HepG2 (cell line): ENCODE measurements at regions not wholly inside any gene's neighbourhood (a gene's known extent, or its start where the extent isn't known, plus 50 kb on each side); places are given as distances from the start of the nearest gene placed in this dataset.

Experiments used
- ATAC-seq: fragments of 200-7000 bp; cut with Tn5 transposase; 3 replicates; pipeline ENCODE4 v1.9.1; 2020; ENCODE audit warnings: mild to moderate bottlenecking, moderate library complexity
- BruUV-seq: library from RNA; stranded (reverse); fragments of 400-500 nt; replicated peaks from 2 replicates; lab custom pipeline; 2021; lab: Mats Ljungman, UMichigan
- CTCF ChIA-PET: fragments of 300-600 bp; formaldehyde crosslinking; extraction: SDS; loops from one replicate; lab custom pipeline; 2021; ENCODE audit warnings: low total read pairs, inconsistent platforms, low intra/inter-chr PET ratio; lab: Yijun Ruan, JAX
- POLR2A ChIA-PET: fragments of 350-600 bp; sonication (Branson Sonifier 250); formaldehyde crosslinking; loops from one replicate; lab custom pipeline; 2020; ENCODE audit warnings: antibody characterized with exemption, inconsistent platforms; lab: Yijun Ruan, JAX
- DNase-seq: peaks from one replicate; pipeline ENCODE4 v3.0.0-alpha.2; 2015; ENCODE audit warnings: low spot score
- FAIRE-seq: peaks from 3 replicates; lab custom pipeline; 2011; peaks lifted over from hg19 to GRCh38; lab: Jason Lieb, UNC
- H2AFZ ChIP-seq: one replicate; pipeline ENCODE4 v1.6.1; 2011; ENCODE audit warnings: low read length, inconsistent platforms
- H3K27ac ChIP-seq: fragments of 300-600 bp; 3 replicates; pipeline ENCODE4 v1.8.0; 2011; ENCODE audit warnings: mixed run types, mild to moderate bottlenecking, mixed read lengths, low read length, inconsistent platforms; ENCODE audit not compliant: insufficient read depth; ENCODE audit errors: extremely low read length
- H3K27me3 ChIP-seq, 2 experiments: fragments of 200-600 bp in 1 of 2; 2 replicates in 1 of 2; 3 replicates in 1 of 2; pipeline versions ENCODE4 v1.6.0 to v1.8.0; 2011; ENCODE audit warnings: low read length in 2 of 2, mild to moderate bottlenecking in 2 of 2, moderate library complexity in 2 of 2, inconsistent platforms in 1 of 2; ENCODE audit not compliant: insufficient read depth in 2 of 2, control insufficient read depth in 1 of 2
- H3K36me3 ChIP-seq, 2 experiments: fragments of 200-600 bp in 1 of 2; replicated peaks in 1 of 2; 2 replicates in 1 of 2; 3 replicates in 1 of 2; pipeline versions ENCODE4 v1.5.1 to v1.8.0; 2011; ENCODE audit warnings: low read length in 2 of 2, inconsistent platforms in 1 of 2; ENCODE audit not compliant: insufficient read depth in 2 of 2, control insufficient read depth in 1 of 2
- H3K4me1 ChIP-seq: 2 replicates; pipeline ENCODE4 v1.5.1; 2012; ENCODE audit warnings: low read length, inconsistent platforms; ENCODE audit not compliant: insufficient read depth
- H3K4me2 ChIP-seq: 2 replicates; pipeline ENCODE4 v1.6.0; 2011; ENCODE audit warnings: low read depth, low read length, inconsistent platforms
- H3K4me3 ChIP-seq, 3 experiments: fragments of 200-600 bp in 1 of 3; sonication (generic), shearing (Covaris generic) in 1 of 3; replicated peaks in 1 of 3; 2 replicates each; pipeline ENCODE4 v1.5.1; 2011 to 2016; ENCODE audit warnings: low read length in 3 of 3, inconsistent platforms in 2 of 3, low read depth in 2 of 3, mild to moderate bottlenecking in 2 of 3, control low read depth in 1 of 3, mixed read lengths in 1 of 3; ENCODE audit not compliant: insufficient read depth in 1 of 3
- H3K79me2 ChIP-seq: one replicate; pipeline ENCODE4 v1.6.1; 2011; ENCODE audit warnings: low read length, inconsistent platforms; ENCODE audit not compliant: insufficient read depth
- H3K9ac ChIP-seq: 2 replicates; pipeline ENCODE4 v1.6.0; 2011; ENCODE audit warnings: mild to moderate bottlenecking, low read depth, low read length, inconsistent platforms; ENCODE audit not compliant: insufficient read depth
- H3K9me3 ChIP-seq: 2 replicates; pipeline ENCODE4 v1.5.1; 2012; ENCODE audit warnings: mild to moderate bottlenecking, low read length
- H4K20me1 ChIP-seq: 2 replicates; pipeline ENCODE4 v1.6.0; 2011; ENCODE audit warnings: inconsistent platforms, mild to moderate bottlenecking, low read length, moderate library complexity; ENCODE audit not compliant: insufficient read depth
- ATF7 ChIP-seq, 2 experiments: fragments of 450-650 bp in 1 of 2; sonication (generic) in 1 of 2; formaldehyde crosslinking in 1 of 2; IDR thresholded peaks; 2 replicates each; pipeline versions ENCODE4 v1.4.0 to v1.6.1; 2016 to 2020; ENCODE audit warnings: antibody characterized with exemption in 1 of 2, mild to moderate bottlenecking in 1 of 2, missing genetic modification reagents in 1 of 2
- LRRFIP1 ChIP-seq: sonication (generic); formaldehyde crosslinking; conservative IDR thresholded peaks from 2 replicates; pipeline ENCODE4 v1.4.0; 2020; ENCODE audit warnings: missing genetic modification reagents
- NCOA1 ChIP-seq: sonication (generic); formaldehyde crosslinking; IDR thresholded peaks from 2 replicates; pipeline ENCODE4 v1.9.0; 2021; ENCODE audit warnings: missing genetic modification reagents
- PAF1 ChIP-seq: IDR thresholded peaks from 2 replicates; pipeline ENCODE4 v1.6.1; 2016; ENCODE audit warnings: missing genetic modification reagents, missing compliant biosample characterization
- SALL1 ChIP-seq: sonication (generic); formaldehyde crosslinking; IDR thresholded peaks from 2 replicates; pipeline ENCODE4 v1.8.0; 2022; ENCODE audit warnings: mild to moderate bottlenecking, missing genetic modification reagents
- SNAPC2 ChIP-seq: sonication (generic); formaldehyde crosslinking; IDR thresholded peaks from 2 replicates; pipeline ENCODE4 v1.8.1; 2022; ENCODE audit warnings: mild to moderate bottlenecking, missing genetic modification reagents
- THYN1 ChIP-seq: sonication (generic); formaldehyde crosslinking; IDR thresholded peaks from 2 replicates; pipeline ENCODE4 v1.8.1; 2023; ENCODE audit warnings: low read depth, mild to moderate bottlenecking, moderate library complexity, missing genetic modification reagents, borderline replicate concordance
- ZNF512B ChIP-seq: sonication (generic); formaldehyde crosslinking; IDR thresholded peaks from 2 replicates; pipeline ENCODE4 v1.5.1; 2020; ENCODE audit warnings: missing genetic modification reagents, mild to moderate bottlenecking, borderline replicate concordance
- ZNF639 ChIP-seq: conservative IDR thresholded peaks from 2 replicates; pipeline ENCODE4 v1.6.1; 2018; ENCODE audit warnings: missing genetic modification reagents
- ZNF749 ChIP-seq: sonication (generic); formaldehyde crosslinking; IDR thresholded peaks from 2 replicates; pipeline ENCODE4 v1.8.0; 2022; ENCODE audit warnings: mild to moderate bottlenecking, missing genetic modification reagents, moderate library complexity, borderline replicate concordance
- ZSCAN22 ChIP-seq: sonication (generic); formaldehyde crosslinking; IDR thresholded peaks from 2 replicates; pipeline ENCODE4 v1.4.0; 2020; ENCODE audit warnings: mild to moderate bottlenecking, missing genetic modification reagents
- in situ Hi-C: cut with HindIII; loops from 2 replicates; pipeline ENCODE4 v1.10.0; 2017; ENCODE audit warnings: low pct_unique_long_range_greater_than_20kb; ENCODE audit not compliant: extremely low pct_ligation_motif_present
- intact Hi-C: fragments of 100-400 bp; cut with micrococcal nuclease; formaldehyde crosslinking; loops from one replicate; pipeline ENCODE4 v1.10.0; 2022; ENCODE audit not compliant: unreplicated experiment
- TF ChIP-seq, protein P1 (sequence below): sonication (generic); formaldehyde crosslinking; IDR thresholded peaks from 2 replicates; pipeline ENCODE4 v1.4.0; 2020; ENCODE audit warnings: missing genetic modification reagents
- TF ChIP-seq, protein P2 (sequence below): sonication (generic); formaldehyde crosslinking; IDR thresholded peaks from 2 replicates; pipeline ENCODE4 v1.5.0; 2020; ENCODE audit warnings: missing genetic modification reagents

DNA sequence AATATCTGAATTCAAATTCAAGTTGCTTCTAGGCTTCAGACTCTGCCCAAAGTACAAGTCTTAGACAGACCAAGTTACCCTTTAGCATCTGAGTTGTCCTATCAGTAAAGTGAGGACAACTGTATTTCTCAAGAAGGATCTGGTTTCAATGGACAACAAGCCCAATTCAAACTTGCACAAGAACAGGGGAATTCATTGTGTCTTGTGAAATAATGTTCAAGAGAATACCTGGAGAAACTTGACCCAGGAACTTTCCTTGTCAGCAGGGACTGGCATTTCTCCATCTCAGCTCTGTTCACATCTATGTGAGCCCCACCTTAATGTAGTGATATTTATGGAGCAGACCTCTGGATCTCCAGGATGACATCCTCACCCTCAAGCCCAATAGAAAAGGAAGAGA lies 894.9 kb upstream of the SLC10A2 start:
- Histone ChIP-seq H3K9ac (no peak overlapping the region), H3K79me2 (no peaks in the 10 kb centered on the region), H3K4me2 (no peak overlapping the region), H2AFZ (no peak overlapping the region), H3K4me1 (no peaks in the 10 kb centered on the region), H3K27me3 (no peaks in the 10 kb centered on the region), H3K36me3 (no peaks in the 10 kb centered on the region), H3K27ac (no peak overlapping the region), H4K20me1 (no peaks in the 10 kb centered on the region), H3K9me3 (peaks cover 56% of the 10 kb centered on the region), H3K4me3 (no peak overlapping the region)
- DNase-seq: no peak
- no peak for ATAC-seq
- CTCF ChIA-PET: no interaction called here
- POLR2A ChIA-PET: no interaction called here
- BruUV-seq: no TSS peak
- intact Hi-C loops: no loop called here
- FAIRE-seq: no peak
- in situ Hi-C loops: no loop called here
- TF ChIP-seq SALL1 (no peak), ZNF512B (CRISPR knock-in tag) (no peak), LRRFIP1 (no peak), SNAPC2 (CRISPR knock-in tag) (no peak), ATF7 (IDR thresholded peaks at IDR 0.05) (no peak), ATF7 (CRISPR knock-in tag; IDR thresholded peaks at IDR 0.05) (no peak), ZNF749 (CRISPR knock-in tag) (no peak), PAF1 (CRISPR knock-in tag) (no peak), NCOA1 (CRISPR knock-in tag) (no peak), ZSCAN22 (CRISPR knock-in tag) (no peak), THYN1 (CRISPR knock-in tag) (no peak), ZNF639 (CRISPR knock-in tag) (no peak)
- TF ChIP-seq, protein P1, sequence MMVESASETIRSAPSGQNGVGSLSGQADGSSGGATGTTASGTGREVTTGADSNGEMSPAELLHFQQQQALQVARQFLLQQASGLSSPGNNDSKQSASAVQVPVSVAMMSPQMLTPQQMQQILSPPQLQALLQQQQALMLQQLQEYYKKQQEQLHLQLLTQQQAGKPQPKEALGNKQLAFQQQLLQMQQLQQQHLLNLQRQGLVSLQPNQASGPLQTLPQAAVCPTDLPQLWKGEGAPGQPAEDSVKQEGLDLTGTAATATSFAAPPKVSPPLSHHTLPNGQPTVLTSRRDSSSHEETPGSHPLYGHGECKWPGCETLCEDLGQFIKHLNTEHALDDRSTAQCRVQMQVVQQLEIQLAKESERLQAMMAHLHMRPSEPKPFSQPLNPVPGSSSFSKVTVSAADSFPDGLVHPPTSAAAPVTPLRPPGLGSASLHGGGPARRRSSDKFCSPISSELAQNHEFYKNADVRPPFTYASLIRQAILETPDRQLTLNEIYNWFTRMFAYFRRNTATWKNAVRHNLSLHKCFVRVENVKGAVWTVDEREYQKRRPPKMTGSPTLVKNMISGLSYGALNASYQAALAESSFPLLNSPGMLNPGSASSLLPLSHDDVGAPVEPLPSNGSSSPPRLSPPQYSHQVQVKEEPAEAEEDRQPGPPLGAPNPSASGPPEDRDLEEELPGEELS (CRISPR knock-in tag): no peak
- TF ChIP-seq, protein P2, sequence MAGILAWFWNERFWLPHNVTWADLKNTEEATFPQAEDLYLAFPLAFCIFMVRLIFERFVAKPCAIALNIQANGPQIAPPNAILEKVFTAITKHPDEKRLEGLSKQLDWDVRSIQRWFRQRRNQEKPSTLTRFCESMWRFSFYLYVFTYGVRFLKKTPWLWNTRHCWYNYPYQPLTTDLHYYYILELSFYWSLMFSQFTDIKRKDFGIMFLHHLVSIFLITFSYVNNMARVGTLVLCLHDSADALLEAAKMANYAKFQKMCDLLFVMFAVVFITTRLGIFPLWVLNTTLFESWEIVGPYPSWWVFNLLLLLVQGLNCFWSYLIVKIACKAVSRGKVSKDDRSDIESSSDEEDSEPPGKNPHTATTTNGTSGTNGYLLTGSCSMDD (CRISPR knock-in tag): no peak
